Stomach smooth muscle (tissue), 2 donors: ENCODE measurements at regions not wholly inside any gene's neighbourhood (a gene's known extent, or its start where the extent isn't known, plus 50 kb on each side); places are given as distances from the start of the nearest gene placed in this dataset.

Experiments used
- H3K27ac ChIP-seq: one replicate; pipeline ENCODE4 v1.7.0; 2013; ENCODE audit warnings: mild to moderate bottlenecking, low read length, inconsistent platforms
- H3K27me3 ChIP-seq, 2 donors: one replicate each; pipeline ENCODE4 v1.7.0; 2013; ENCODE audit warnings: low read length in 2 of 2; ENCODE audit not compliant: insufficient read depth in 2 of 2, control insufficient read depth in 1 of 2
- H3K36me3 ChIP-seq, 2 donors: one replicate each; pipeline ENCODE4 v1.7.0; 2013; ENCODE audit warnings: low read length in 2 of 2; ENCODE audit not compliant: control insufficient read depth in 2 of 2, insufficient read depth in 2 of 2
- H3K4me1 ChIP-seq: one replicate; pipeline ENCODE4 v1.7.0; 2013; ENCODE audit warnings: low read length; ENCODE audit not compliant: control insufficient read depth, insufficient read depth
- H3K4me3 ChIP-seq, 2 donors: one replicate each; pipeline ENCODE4 v1.7.0; 2013; ENCODE audit warnings: low read length in 2 of 2
- H3K9ac ChIP-seq, 2 donors: one replicate each; pipeline ENCODE4 v1.7.0; 2013; ENCODE audit warnings: low read length in 2 of 2, mild to moderate bottlenecking in 1 of 2
- H3K9me3 ChIP-seq, 2 donors: one replicate each; pipeline ENCODE4 v1.7.0; 2013; ENCODE audit warnings: low read length in 2 of 2; ENCODE audit not compliant: control insufficient read depth in 2 of 2
- donor health status: healthy.
- donor health status: Pancreatic carcinoma.

DNA sequence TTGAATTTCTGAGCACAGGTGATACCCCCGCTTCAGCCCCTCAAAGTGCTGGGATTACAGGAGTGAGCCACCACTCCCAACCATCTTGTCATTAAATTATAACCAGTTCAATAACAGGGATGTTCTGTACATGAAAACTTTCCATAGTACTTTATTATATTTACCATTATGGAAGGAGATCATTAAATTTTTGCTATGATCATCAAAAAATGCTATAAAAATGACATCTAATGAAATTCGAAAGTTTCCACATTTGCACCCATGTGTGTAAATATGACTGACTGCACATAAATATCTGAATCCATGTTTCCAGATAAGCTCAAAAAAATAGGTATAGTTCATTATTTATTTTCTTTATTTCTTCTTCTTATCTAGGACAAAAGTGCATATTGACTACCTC lies 182.6 kb downstream of the FBXO8 start:
- no peak overlapping the region for H3K4me3 ChIP-seq
- H3K9ac ChIP-seq = no peak overlapping the region
- no peaks in the 10 kb centered on the region for H3K4me1 ChIP-seq
- peaks cover 0 to 2% of the 10 kb centered on the region in 2 donors for H3K36me3 ChIP-seq
- H3K9me3 ChIP-seq = no peaks in the 10 kb centered on the region
- no peak overlapping the region for H3K27ac ChIP-seq
- no peaks in the 10 kb centered on the region for H3K27me3 ChIP-seq

DNA sequence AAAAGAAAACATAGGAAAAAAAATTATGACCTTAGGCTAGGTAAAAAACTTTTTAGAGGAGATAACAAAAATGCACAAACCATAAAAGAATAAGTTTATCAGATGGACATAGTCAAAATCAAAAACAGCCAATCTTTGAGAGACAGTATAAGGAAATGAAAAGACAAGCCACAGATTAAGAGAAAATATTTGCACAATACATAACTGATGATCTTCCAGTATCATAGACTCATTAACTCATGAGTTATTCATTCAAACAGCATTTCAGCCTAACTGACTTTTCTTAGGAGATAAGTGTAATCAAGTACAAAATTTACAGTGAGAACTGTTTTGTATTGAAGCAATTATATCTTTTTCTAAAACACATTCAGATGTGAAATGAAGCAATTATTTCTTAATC lies 183.8 kb downstream of the FBXO8 start:
- Histone ChIP-seq H3K27ac (no peak overlapping the region), H3K4me3 (no peak overlapping the region), H3K36me3 (peaks cover 0 to 2% of the 10 kb centered on the region in 2 donors), H3K9me3 (no peaks in the 10 kb centered on the region), H3K9ac (no peak overlapping the region), H3K4me1 (no peaks in the 10 kb centered on the region), H3K27me3 (no peaks in the 10 kb centered on the region)

DNA sequence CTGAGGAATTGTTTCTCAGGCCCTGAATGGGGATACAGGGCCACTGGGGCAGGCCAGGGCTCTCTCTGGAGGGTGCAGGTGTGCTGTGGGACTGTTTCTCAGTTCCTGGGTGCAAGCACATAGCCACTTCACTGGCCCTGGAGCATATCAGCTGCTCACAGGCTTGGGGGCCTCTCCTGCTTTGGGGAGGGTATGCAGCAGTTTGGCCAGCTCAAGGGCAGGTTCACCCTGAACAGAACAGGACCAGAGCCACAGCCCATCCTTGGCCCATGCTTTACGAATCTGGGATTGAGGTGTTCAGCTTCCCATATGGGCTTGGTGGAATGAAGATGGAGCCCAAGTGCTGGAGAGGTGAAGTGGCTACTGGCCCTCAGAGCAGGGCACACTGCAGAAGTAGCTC lies 186.5 kb downstream of the FBXO8 start:
- Histone ChIP-seq H3K27me3 (no peaks in the 10 kb centered on the region), H3K9me3 (no peaks in the 10 kb centered on the region)

GRCh38 chr4:174096456-174096855 lies 187.0 kb downstream of the FBXO8 start:
- H3K27me3 ChIP-seq = no peaks in the 10 kb centered on the region
- no peaks in the 10 kb centered on the region for H3K9me3 ChIP-seq

More for the DNA sequence above, 186.5 kb downstream of the FBXO8 start:
- H3K4me3 ChIP-seq = no peak overlapping the region
- H3K27ac ChIP-seq = no peak overlapping the region
- H3K36me3 ChIP-seq = peaks cover 0 to 2% of the 10 kb centered on the region in 2 donors
- H3K4me1 ChIP-seq = no peaks in the 10 kb centered on the region
- H3K9ac ChIP-seq = no peak overlapping the region

DNA sequence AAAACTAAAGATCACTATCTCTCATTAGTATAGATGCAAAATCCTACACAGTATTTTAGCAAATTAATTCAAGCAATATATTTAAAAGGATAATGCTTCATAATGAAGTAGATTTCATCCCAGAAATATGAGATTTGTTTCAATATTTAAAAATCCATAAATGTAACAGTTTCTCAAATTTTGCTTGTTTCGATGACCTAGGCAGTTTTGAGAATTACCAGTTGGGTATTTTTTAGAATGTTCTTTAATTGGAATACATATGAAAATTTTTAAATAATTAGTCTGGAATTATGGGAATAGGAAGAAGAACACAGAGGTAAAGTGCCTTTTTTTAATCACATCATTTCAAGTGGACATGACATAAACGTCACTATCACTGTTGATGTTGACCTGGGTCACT lies 192.3 kb downstream of the FBXO8 start:
- H3K9me3 ChIP-seq = no peaks in the 10 kb centered on the region
- H3K4me3 ChIP-seq = no peak overlapping the region
- H3K27ac ChIP-seq = no peak overlapping the region
- H3K27me3 ChIP-seq = no peaks in the 10 kb centered on the region
- no peaks in the 10 kb centered on the region for H3K4me1 ChIP-seq
- no peak overlapping the region for H3K9ac ChIP-seq
- H3K36me3 ChIP-seq = no peaks in the 10 kb centered on the region

More at GRCh38 chr4:174096456-174096855, 187.0 kb downstream of the FBXO8 start:
- peaks cover 0 to 2% of the 10 kb centered on the region in 2 donors for H3K36me3 ChIP-seq
- no peak overlapping the region for H3K27ac ChIP-seq
- no peak overlapping the region for H3K4me3 ChIP-seq
- H3K4me1 ChIP-seq = no peaks in the 10 kb centered on the region
- no peak overlapping the region for H3K9ac ChIP-seq

GRCh38 chr4:174089711-174090110 lies 193.8 kb downstream of the FBXO8 start:
- Histone ChIP-seq H3K36me3 (no peaks in the 10 kb centered on the region), H3K27me3 (no peaks in the 10 kb centered on the region)

GRCh38 chr4:174088795-174089194 lies 194.7 kb downstream of the FBXO8 start:
- no peaks in the 10 kb centered on the region for H3K9me3 ChIP-seq
- H3K9ac ChIP-seq = no peak overlapping the region
- H3K27ac ChIP-seq = no peak overlapping the region
- no peaks in the 10 kb centered on the region for H3K36me3 ChIP-seq
- H3K4me3 ChIP-seq = no peak overlapping the region
- no peaks in the 10 kb centered on the region for H3K4me1 ChIP-seq
- no peaks in the 10 kb centered on the region for H3K27me3 ChIP-seq

More at GRCh38 chr4:174089711-174090110, 193.8 kb downstream of the FBXO8 start:
- H3K9ac ChIP-seq = no peak overlapping the region
- H3K9me3 ChIP-seq = no peaks in the 10 kb centered on the region
- no peaks in the 10 kb centered on the region for H3K4me1 ChIP-seq
- H3K27ac ChIP-seq = no peak overlapping the region
- H3K4me3 ChIP-seq = no peak overlapping the region

DNA sequence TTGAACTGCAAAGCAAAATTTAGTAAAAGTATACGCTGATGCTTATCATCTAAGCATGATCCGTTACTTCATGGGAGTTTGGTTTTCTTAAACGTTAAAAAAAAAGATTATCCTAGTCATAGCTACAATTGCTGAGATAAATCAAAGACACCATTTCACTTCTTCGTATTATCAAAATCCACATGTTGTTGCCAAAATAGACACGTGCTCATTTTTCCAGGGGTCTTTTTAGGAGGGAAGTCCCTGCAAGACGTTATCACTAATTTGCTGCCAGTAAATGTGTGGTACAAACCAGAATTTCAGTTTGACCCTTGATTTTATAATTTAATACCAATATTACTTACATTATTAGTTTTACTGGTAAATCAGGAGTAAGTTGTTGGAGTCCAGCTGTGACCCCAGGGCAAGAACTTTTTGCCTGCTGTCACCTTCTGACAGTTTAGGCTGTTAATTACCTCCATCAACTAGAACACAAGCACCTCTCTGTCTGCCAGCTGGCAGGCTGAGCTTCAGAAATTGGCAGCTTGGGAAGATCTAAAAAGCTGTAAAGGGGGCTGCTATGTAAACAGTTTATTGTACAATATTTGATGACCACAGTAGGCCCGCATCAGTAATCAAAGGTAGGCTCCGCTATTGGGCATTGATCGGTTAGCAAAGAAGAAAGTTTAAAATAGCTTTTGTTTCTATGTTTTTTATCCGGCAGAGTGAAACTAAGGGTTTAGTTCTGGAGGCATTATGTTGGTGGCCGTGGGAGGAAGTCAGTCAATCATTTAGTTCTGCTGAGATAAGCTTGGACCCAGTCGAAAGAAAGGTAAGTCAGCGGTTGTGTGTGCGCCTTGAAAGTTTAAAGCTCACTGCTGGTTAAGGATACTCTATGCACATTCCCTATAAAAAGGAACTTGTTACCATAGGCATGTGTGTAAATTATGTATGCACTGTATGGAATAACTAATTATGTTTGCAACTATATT lies 196.4 kb downstream of the FBXO8 start:
- H3K4me1 ChIP-seq = no peaks in the 10 kb centered on the region
- H3K9me3 ChIP-seq = no peaks in the 10 kb centered on the region
- H3K4me3 ChIP-seq = peak overlapping the region; percentile 39 to 40
- H3K36me3 ChIP-seq = no peaks in the 10 kb centered on the region
- H3K9ac ChIP-seq = no peak overlapping the region
- H3K27ac ChIP-seq = no peak overlapping the region
- H3K27me3 ChIP-seq = no peaks in the 10 kb centered on the region

GRCh38 chr4:174084981-174085380 lies 198.5 kb downstream of the FBXO8 start:
- no peak overlapping the region for H3K27ac ChIP-seq
- H3K27me3 ChIP-seq = no peaks in the 10 kb centered on the region
- no peak overlapping the region for H3K9ac ChIP-seq

DNA sequence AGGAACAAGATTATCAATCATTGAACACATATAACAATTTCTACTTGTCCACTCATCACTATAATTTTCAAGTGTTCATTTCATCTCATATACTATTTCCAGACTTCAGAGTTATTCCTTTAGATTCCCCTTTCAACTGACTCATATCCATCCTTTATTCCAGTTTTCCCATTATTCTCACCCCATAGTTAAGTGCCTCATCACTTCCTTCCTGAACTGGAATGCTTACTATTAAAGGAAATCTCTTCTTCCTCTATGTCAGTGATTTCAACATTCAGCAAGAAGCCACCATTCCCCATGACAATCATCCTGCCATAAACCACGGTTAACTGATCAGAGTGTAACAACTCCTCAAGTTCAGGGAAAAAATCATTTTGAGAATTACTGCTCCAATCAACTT lies 198.9 kb downstream of the FBXO8 start:
- no peak overlapping the region for H3K27ac ChIP-seq
- no peaks in the 10 kb centered on the region for H3K36me3 ChIP-seq
- no peaks in the 10 kb centered on the region for H3K9me3 ChIP-seq
- H3K9ac ChIP-seq = no peak overlapping the region
- no peaks in the 10 kb centered on the region for H3K4me1 ChIP-seq
- H3K27me3 ChIP-seq = no peaks in the 10 kb centered on the region
- no peak overlapping the region for H3K4me3 ChIP-seq

More at GRCh38 chr4:174084981-174085380, 198.5 kb downstream of the FBXO8 start:
- H3K9me3 ChIP-seq = no peaks in the 10 kb centered on the region
- H3K4me3 ChIP-seq = no peak overlapping the region
- H3K36me3 ChIP-seq = no peaks in the 10 kb centered on the region
- no peaks in the 10 kb centered on the region for H3K4me1 ChIP-seq

DNA sequence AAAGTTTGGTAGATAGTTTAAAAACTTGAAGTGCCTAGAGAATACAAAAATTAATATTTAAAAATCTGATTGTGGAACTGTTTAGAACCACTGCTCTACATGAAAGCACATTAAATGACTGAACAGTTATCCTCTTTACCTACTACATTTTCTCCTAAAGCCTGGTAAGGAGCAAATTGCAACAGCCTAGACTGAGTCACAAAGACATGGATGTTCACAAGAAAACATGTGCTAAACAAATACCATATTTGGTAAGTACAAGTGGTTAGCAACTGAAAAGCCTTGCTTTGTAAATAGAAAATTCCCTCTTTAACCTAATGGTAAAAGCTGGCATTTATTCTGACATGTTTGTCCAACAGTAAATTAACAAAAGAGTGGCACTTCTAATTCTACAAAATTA lies 203.1 kb downstream of the FBXO8 start:
- H3K9ac ChIP-seq = no peak overlapping the region
- H3K27me3 ChIP-seq = no peaks in the 10 kb centered on the region
- no peaks in the 10 kb centered on the region for H3K4me1 ChIP-seq
- H3K4me3 ChIP-seq = no peak overlapping the region
- no peaks in the 10 kb centered on the region for H3K9me3 ChIP-seq
- no peaks in the 10 kb centered on the region for H3K36me3 ChIP-seq
- no peak overlapping the region for H3K27ac ChIP-seq
